ENCODE measurements at regions not wholly inside any gene's neighbourhood (a gene's known extent, or its start where the extent isn't known, plus 50 kb on each side); places are given as distances from the start of the nearest gene placed in this dataset.

DNA sequence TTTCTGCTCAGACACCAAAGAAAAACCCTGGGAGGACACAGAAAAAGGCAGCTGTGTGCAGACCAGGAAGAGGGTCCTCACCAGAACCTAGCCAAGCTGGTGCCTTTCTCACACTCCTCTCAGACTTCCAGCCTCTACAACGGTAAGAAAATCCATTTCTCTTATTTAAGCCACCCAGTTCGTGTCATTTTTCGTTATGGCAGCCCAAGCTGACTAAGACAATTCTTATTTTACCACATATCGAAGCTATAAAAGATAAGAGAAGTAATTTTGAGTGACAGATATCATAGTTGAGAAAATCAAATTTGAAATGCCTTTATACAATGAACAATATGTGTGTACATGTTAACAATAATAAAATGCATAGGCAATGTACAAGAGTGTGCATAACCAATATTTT is 219.5 kb downstream of the CBLN2 start:
- DNase-seq (ENCODE audit: insufficient read length, low spot score) (no peak), FAIRE-seq (no peak)
- TF ChIP-seq PAX5 (IDR thresholded peaks at IDR 0.05; ENCODE audit: insufficient read depth, low read length, severe bottlenecking) (no peak), SPI1 (IDR thresholded peaks at IDR 0.05; ENCODE audit: low read depth, low read length) (no peak)

DNA sequence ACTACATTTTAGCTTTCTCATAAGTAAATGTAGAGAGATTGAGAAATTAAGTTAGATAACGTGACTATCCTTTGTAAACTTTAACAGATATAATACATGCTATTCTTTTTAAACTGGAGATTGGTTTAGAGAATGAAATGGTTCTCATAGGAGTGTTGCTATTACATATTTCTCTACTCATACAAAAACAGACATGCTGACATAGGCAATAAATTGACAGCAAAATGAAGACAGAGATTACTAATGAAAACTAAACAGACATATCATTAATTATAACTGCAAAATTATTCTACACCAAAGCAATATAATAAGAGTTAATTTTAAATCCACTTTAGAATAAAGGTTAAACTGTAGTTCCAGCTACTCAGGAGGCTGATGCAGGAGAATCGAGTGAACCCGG is 227.6 kb downstream of the CBLN2 start:
- DNase-seq (ENCODE audit: insufficient read length, low spot score) (no peak), FAIRE-seq (no peak)
- TF ChIP-seq POU2F2 (IDR thresholded peaks at IDR 0.05; ENCODE audit: low read depth, low read length) (no peak), PAX5 (IDR thresholded peaks at IDR 0.05; ENCODE audit: insufficient read depth, low read length, severe bottlenecking) (no peak), SPI1 (IDR thresholded peaks at IDR 0.05; ENCODE audit: low read depth, low read length) (no peak), POLR2AphosphoS5 (IDR thresholded peaks at IDR 0.05; ENCODE audit: low read depth, low read length) (no peak), POLR2A (IDR thresholded peaks at IDR 0.05; ENCODE audit: low read depth, low read length) (no peak), TAF1 (IDR thresholded peaks at IDR 0.05; ENCODE audit: low read depth, low read length) (no peak)

DNA sequence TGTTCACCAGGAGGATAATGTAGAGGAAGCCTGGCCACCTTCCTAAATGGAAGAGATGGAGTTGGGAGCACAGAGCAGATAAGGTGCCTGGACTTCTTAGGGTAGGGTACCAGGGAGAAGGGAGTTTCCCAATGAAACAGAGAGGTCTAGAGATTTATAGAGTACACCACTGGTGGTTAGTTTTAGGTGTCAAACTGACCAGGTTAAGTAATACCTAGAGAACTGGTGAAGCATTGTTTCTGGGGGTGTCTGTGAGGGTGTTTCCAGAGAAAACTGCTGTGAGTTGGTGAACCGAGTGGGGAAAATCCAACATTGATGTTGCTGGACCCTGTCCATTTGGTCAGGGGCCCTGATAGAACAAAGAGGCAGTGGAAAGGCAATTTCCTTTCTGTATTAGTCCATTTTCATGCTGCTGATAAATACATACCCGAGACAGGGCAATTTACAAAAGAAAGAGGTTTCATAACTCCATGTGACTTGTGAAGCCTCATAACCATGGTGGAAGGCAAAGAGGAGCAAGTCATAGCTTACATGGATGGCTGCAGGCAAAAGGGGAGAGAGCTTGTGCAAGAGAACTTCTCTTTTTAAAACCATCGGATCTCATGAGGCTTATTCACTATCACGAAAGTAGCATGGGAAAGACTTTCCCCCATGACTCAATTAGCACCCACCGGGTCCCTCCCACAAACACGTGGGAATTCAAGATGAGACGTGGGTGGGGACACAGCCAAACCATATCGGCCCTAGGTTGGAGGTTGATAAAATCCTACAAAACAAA is 260.8 kb downstream of the CBLN2 start:
- no peak for DNase-seq (ENCODE audit: insufficient read length, low spot score)
- no peak for FAIRE-seq
- TF ChIP-seq POU2F2 (IDR thresholded peaks at IDR 0.05; ENCODE audit: low read depth, low read length) (no peak), POLR2AphosphoS5 (IDR thresholded peaks at IDR 0.05; ENCODE audit: low read depth, low read length) (no peak), TAF1 (IDR thresholded peaks at IDR 0.05; ENCODE audit: low read depth, low read length) (no peak), SPI1 (IDR thresholded peaks at IDR 0.05; ENCODE audit: low read depth, low read length) (no peak), PAX5 (IDR thresholded peaks at IDR 0.05; ENCODE audit: insufficient read depth, low read length, severe bottlenecking) (no peak), POLR2A (IDR thresholded peaks at IDR 0.05; ENCODE audit: low read depth, low read length) (no peak)

DNA sequence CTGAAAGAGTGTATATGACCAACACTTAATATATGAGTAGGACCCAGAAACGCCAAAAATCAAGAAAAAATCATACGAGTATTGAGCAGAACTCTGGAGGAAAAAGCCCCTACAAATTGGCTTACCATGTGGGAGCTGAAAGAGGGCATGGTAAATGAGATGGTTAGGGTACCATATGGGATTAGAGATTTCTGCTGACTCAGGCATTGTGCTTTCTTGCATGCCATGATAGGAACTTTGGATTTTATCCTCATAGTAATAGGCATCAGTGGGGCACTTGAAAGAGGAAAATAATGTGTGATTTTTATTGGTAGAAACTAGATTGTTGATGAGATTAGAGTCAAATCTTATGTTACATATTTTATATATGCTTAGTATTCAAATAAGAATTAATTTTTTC is 271.1 kb downstream of the CBLN2 start:
- TF ChIP-seq PAX5 (IDR thresholded peaks at IDR 0.05; ENCODE audit: insufficient read depth, low read length, severe bottlenecking) = no peak
- TF ChIP-seq POLR2A (IDR thresholded peaks at IDR 0.05; ENCODE audit: low read depth, low read length) = no peak
- TF ChIP-seq POU2F2 (IDR thresholded peaks at IDR 0.05; ENCODE audit: low read depth, low read length) = no peak
- TF ChIP-seq POLR2AphosphoS5 (IDR thresholded peaks at IDR 0.05; ENCODE audit: low read depth, low read length) = no peak
- TF ChIP-seq SPI1 (IDR thresholded peaks at IDR 0.05; ENCODE audit: low read depth, low read length) = no peak
- TF ChIP-seq TAF1 (IDR thresholded peaks at IDR 0.05; ENCODE audit: low read depth, low read length) = no peak
- DNase-seq (ENCODE audit: insufficient read length, low spot score) (no peak), FAIRE-seq (no peak)

DNA sequence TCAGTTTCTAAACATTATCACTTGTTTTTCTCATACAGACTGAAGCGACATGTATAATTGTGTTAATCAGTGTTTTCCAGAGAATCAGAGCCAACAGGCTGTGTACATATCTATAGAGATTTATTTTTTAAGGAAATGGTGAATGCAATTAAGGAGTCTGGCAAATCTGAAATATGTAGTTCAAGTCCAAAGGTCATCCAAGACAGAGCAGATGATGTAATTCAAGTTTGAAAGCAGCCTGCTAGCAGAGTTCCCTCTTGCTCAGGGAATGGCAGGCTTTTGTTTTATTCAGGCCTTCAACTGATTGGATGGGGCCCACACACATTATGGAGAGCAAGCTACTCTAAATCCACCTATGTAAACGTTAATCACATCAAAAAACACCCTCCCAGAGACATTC is 282.6 kb downstream of the CBLN2 start:
- TF ChIP-seq PAX5 (IDR thresholded peaks at IDR 0.05; ENCODE audit: insufficient read depth, low read length, severe bottlenecking) = no peak
- no peak for TF ChIP-seq POLR2AphosphoS5 (IDR thresholded peaks at IDR 0.05; ENCODE audit: low read depth, low read length)
- TF ChIP-seq POU2F2 (IDR thresholded peaks at IDR 0.05; ENCODE audit: low read depth, low read length) = no peak
- TF ChIP-seq SPI1 (IDR thresholded peaks at IDR 0.05; ENCODE audit: low read depth, low read length) = no peak
- TF ChIP-seq POLR2A (IDR thresholded peaks at IDR 0.05; ENCODE audit: low read depth, low read length) = no peak
- TF ChIP-seq TAF1 (IDR thresholded peaks at IDR 0.05; ENCODE audit: low read depth, low read length) = no peak
- FAIRE-seq (no peak), DNase-seq (ENCODE audit: insufficient read length, low spot score) (no peak)

DNA sequence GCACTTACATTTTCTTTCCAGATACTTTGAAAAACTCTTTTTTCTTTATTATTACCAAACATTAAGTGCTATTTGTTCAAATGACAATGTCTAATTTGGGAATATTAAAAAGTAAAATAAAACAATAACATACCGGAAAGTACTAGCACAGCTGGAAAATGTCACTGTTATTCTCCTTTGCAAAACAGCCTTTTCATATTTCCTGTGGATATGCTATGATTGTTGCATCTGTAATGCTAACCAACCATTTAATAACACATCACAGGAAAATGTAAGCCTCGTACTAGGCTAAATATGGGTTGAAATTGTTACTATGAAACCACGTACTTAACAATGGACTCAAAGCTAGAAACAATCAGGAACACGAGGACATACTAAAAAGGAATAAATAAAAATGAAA is 298.1 kb downstream of the CBLN2 start:
- DNase-seq (ENCODE audit: insufficient read length, low spot score) (no peak), FAIRE-seq (no peak)
- TF ChIP-seq SPI1 (IDR thresholded peaks at IDR 0.05; ENCODE audit: low read depth, low read length) = no peak
- TF ChIP-seq PAX5 (IDR thresholded peaks at IDR 0.05; ENCODE audit: insufficient read depth, low read length, severe bottlenecking) = no peak
- no peak for TF ChIP-seq POLR2A (IDR thresholded peaks at IDR 0.05; ENCODE audit: low read depth, low read length)

DNA sequence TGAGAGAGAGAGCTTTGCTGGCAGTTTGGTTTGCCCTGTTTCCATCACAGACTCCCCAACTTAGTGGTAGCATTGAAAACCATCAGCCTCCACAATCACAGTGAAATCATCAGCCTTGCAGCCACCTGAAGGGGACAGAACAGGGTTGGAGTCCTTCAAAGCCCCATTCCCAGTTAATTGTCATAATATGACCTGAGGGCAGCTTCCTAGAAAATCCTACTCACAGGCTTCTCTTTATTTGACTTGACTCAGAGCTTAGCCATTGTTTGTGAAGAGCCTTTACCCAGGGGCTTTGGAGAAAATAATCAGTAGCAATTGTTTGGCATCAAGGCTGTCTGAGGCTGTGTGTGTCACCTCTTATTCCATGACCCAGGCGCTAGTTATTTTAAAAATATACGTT is 308.7 kb downstream of the CBLN2 start:
- no peak for TF ChIP-seq POLR2AphosphoS5 (IDR thresholded peaks at IDR 0.05; ENCODE audit: low read depth, low read length)
- TF ChIP-seq TAF1 (IDR thresholded peaks at IDR 0.05; ENCODE audit: low read depth, low read length) = no peak
- no peak for TF ChIP-seq PAX5 (IDR thresholded peaks at IDR 0.05; ENCODE audit: insufficient read depth, low read length, severe bottlenecking)
- no peak for TF ChIP-seq POLR2A (IDR thresholded peaks at IDR 0.05; ENCODE audit: low read depth, low read length)
- no peak for TF ChIP-seq POU2F2 (IDR thresholded peaks at IDR 0.05; ENCODE audit: low read depth, low read length)
- TF ChIP-seq SPI1 (IDR thresholded peaks at IDR 0.05; ENCODE audit: low read depth, low read length) = no peak
- FAIRE-seq (no peak), DNase-seq (ENCODE audit: insufficient read length, low spot score) (no peak)

DNA sequence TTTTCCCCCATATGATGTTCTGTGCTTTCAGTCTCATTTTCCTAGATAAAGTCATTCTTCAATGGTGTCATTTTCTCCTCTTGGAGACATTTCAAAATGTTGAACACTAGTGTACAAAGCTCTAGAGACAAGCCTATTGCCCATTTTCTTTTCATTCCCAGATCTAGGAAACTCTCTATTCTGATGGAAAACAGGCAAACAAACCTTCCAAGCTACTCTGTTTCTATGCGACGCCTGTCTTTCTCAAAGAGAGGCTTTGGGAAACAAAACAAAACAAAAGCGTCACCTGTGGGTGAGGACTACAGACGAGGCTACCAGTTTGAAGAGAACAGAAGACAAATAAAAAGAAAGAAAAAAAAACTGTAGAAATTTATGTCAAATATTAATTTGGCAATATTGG is 311.0 kb downstream of the CBLN2 start:
- FAIRE-seq = no peak

DNA sequence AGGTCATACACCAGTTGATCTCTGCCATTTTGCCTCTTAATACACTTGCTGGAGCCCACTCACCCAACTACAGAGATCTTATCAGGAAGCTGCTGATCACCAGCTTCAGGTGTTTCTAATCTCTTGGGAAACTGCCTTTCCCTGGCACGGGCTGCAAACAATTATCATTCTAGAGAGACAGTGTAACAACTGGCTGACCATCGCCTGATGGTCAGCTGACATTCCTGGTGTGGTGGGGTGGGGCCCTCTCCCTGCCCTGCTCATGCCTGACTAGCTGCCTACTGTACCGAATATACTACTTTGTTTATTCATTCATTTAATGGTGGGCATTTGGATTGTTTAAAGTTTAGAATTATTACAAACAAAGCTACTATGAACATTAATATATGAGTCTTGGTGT is 311.5 kb downstream of the CBLN2 start:
- no peak for DNase-seq (ENCODE audit: insufficient read length, low spot score)
- no peak for FAIRE-seq
- TF ChIP-seq TAF1 (IDR thresholded peaks at IDR 0.05; ENCODE audit: low read depth, low read length) (no peak), POU2F2 (IDR thresholded peaks at IDR 0.05; ENCODE audit: low read depth, low read length) (no peak), POLR2AphosphoS5 (IDR thresholded peaks at IDR 0.05; ENCODE audit: low read depth, low read length) (no peak), POLR2A (IDR thresholded peaks at IDR 0.05; ENCODE audit: low read depth, low read length) (no peak), PAX5 (IDR thresholded peaks at IDR 0.05; ENCODE audit: insufficient read depth, low read length, severe bottlenecking) (no peak), SPI1 (IDR thresholded peaks at IDR 0.05; ENCODE audit: low read depth, low read length) (no peak)

More for the DNA sequence above, 311.0 kb downstream of the CBLN2 start:
- no peak for DNase-seq (ENCODE audit: insufficient read length, low spot score)
- TF ChIP-seq POU2F2 (IDR thresholded peaks at IDR 0.05; ENCODE audit: low read depth, low read length) = no peak
- TF ChIP-seq TAF1 (IDR thresholded peaks at IDR 0.05; ENCODE audit: low read depth, low read length) = no peak
- no peak for TF ChIP-seq PAX5 (IDR thresholded peaks at IDR 0.05; ENCODE audit: insufficient read depth, low read length, severe bottlenecking)
- no peak for TF ChIP-seq POLR2AphosphoS5 (IDR thresholded peaks at IDR 0.05; ENCODE audit: low read depth, low read length)
- TF ChIP-seq POLR2A (IDR thresholded peaks at IDR 0.05; ENCODE audit: low read depth, low read length) = no peak
- TF ChIP-seq SPI1 (IDR thresholded peaks at IDR 0.05; ENCODE audit: low read depth, low read length) = no peak

DNA sequence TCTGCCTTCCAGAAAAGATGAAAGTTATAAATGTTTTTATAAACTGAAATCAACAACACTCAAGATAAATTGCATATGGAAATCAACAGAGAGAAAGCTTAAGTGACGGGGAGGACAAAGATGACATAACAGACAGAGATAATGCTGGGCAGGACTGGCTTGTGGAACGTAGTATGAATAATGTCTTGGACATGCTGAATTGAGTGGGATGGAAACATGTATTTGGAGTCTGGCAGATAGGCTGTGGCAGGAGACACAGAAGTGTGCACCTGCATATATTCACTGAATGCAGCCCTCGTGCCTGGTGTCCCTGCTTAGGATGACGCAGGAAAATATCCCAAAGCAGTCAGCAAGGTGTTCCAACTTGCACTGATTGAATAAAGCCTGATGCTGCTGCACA is 318.2 kb downstream of the CBLN2 start:
- TF ChIP-seq POLR2A (IDR thresholded peaks at IDR 0.05; ENCODE audit: low read depth, low read length) (no peak), PAX5 (IDR thresholded peaks at IDR 0.05; ENCODE audit: insufficient read depth, low read length, severe bottlenecking) (no peak)
- no peak for FAIRE-seq
- DNase-seq (ENCODE audit: insufficient read length, low spot score) = no peak

Measured in GM12891 (cell line).